Naive B cell (primary cell): ENCODE measurements at regions not wholly inside any gene's neighbourhood (a gene's known extent, or its start where the extent isn't known, plus 50 kb on each side); places are given as distances from the start of the nearest gene placed in this dataset.

Experiments
- ATAC-seq, 2 donors: fragments of 150-1000 bp; cut with Tn5 transposase; 2 replicates each; pipeline ENCODE4 v1.10.0; 2021; ENCODE audit warnings: low read depth in 2 of 2, mild to moderate bottlenecking in 2 of 2, moderate library complexity in 2 of 2
- DNase-seq: peaks from one replicate; pipeline ENCODE4 v3.0.0; 2022
- H3K27ac Mint-ChIP-seq, 6 donors: one replicate each; pipeline ENCODE4 v1.8.0; 2020 to 2022; ENCODE audit warnings: mild to moderate bottlenecking in 6 of 6, mixed read lengths in 6 of 6, moderate library complexity in 5 of 6, inconsistent platforms in 2 of 6
- H3K27me3 Mint-ChIP-seq, 3 donors: one replicate each; pipeline ENCODE4 v1.8.0; 2021 to 2022; ENCODE audit warnings: mixed read lengths in 3 of 3, mild to moderate bottlenecking in 1 of 3
- H3K36me3 Mint-ChIP-seq, 2 donors: one replicate each; pipeline ENCODE4 v1.8.0; 2020 to 2022; ENCODE audit warnings: mixed read lengths in 2 of 2, inconsistent platforms in 1 of 2, mild to moderate bottlenecking in 1 of 2
- H3K4me1 Mint-ChIP-seq, 3 donors: one replicate each; pipeline ENCODE4 v1.8.0; 2020 to 2022; ENCODE audit warnings: mixed read lengths in 3 of 3, inconsistent platforms in 1 of 3, mild to moderate bottlenecking in 1 of 3, moderate library complexity in 1 of 3
- H3K4me3 Mint-ChIP-seq, 8 donors: one replicate each; pipeline ENCODE4 v1.8.0; 2020 to 2022; ENCODE audit warnings: mild to moderate bottlenecking in 8 of 8, mixed read lengths in 8 of 8, moderate library complexity in 8 of 8, inconsistent platforms in 2 of 8
- H3K9me3 Mint-ChIP-seq, 7 donors: one replicate each; pipeline ENCODE4 v1.8.0; 2020 to 2022; ENCODE audit warnings: mixed read lengths in 7 of 7, mild to moderate bottlenecking in 5 of 7, inconsistent platforms in 2 of 7, moderate library complexity in 1 of 7

GRCh38 chr5:119808474-119808873 lies 179.1 kb downstream of the FAM170A start:
- DNase-seq (no peak), ATAC-seq (no peak)
- Mint-ChIP-seq H3K27me3 (no peaks in the 10 kb centered on the region), H3K4me1 (no peaks in the 10 kb centered on the region), H3K4me3 (no peak overlapping the region), H3K9me3 (peaks cover 6 to 18% (median 17%) of the 10 kb centered on the region in 7 donors), H3K27ac (no peak overlapping the region), H3K36me3 (peaks cover 0 to 8% of the 10 kb centered on the region in 2 donors)

- Mint-ChIP-seq H3K36me3 (peaks cover 0 to 8% of the 10 kb centered on the region in 2 donors), H3K27me3 (no peaks in the 10 kb centered on the region), H3K4me3 (no peak overlapping the region), H3K4me1 (no peaks in the 10 kb centered on the region), H3K27ac (no peak overlapping the region), H3K9me3 (peaks cover 3 to 18% (median 14%) of the 10 kb centered on the region in 7 donors)
- DNase-seq = no peak
- ATAC-seq = no peak
Observed at GRCh38 chr5:119810217-119810616, 180.9 kb downstream of the FAM170A start.

GRCh38 chr5:119811458-119811857 lies 182.1 kb downstream of the FAM170A start:
- H3K27me3 Mint-ChIP-seq = no peaks in the 10 kb centered on the region
- no peak overlapping the region for H3K4me3 Mint-ChIP-seq
- DNase-seq = no peak
- H3K4me1 Mint-ChIP-seq = no peaks in the 10 kb centered on the region
- H3K27ac Mint-ChIP-seq = no peak overlapping the region
- peaks cover 0 to 8% of the 10 kb centered on the region in 2 donors for H3K36me3 Mint-ChIP-seq
- no peak for ATAC-seq
- H3K9me3 Mint-ChIP-seq = peaks cover 3 to 18% (median 14%) of the 10 kb centered on the region in 7 donors

- H3K4me3 Mint-ChIP-seq = no peak overlapping the region
- H3K4me1 Mint-ChIP-seq = no peaks in the 10 kb centered on the region
- no peak overlapping the region for H3K27ac Mint-ChIP-seq
- no peak for ATAC-seq
- DNase-seq = no peak
- H3K36me3 Mint-ChIP-seq = no peaks in the 10 kb centered on the region
- H3K27me3 Mint-ChIP-seq = peaks cover 0 to 11% (median 0%) of the 10 kb centered on the region in 3 donors
- peaks cover 0 to 5% (median 0%) of the 10 kb centered on the region in 7 donors for H3K9me3 Mint-ChIP-seq
Observed at GRCh38 chr5:119814655-119815054, 185.3 kb downstream of the FAM170A start.

GRCh38 chr5:119816055-119816454 lies 186.7 kb downstream of the FAM170A start:
- no peaks in the 10 kb centered on the region for H3K36me3 Mint-ChIP-seq
- peaks cover 0 to 5% (median 0%) of the 10 kb centered on the region in 7 donors for H3K9me3 Mint-ChIP-seq
- no peaks in the 10 kb centered on the region for H3K4me1 Mint-ChIP-seq
- ATAC-seq (no peak), DNase-seq (no peak)
- no peak overlapping the region for H3K4me3 Mint-ChIP-seq
- peaks cover 0 to 11% (median 0%) of the 10 kb centered on the region in 3 donors for H3K27me3 Mint-ChIP-seq
- H3K27ac Mint-ChIP-seq = no peak overlapping the region

- Mint-ChIP-seq H3K36me3 (no peaks in the 10 kb centered on the region), H3K27ac (no peak overlapping the region), H3K4me1 (no peaks in the 10 kb centered on the region), H3K4me3 (no peak overlapping the region), H3K27me3 (peaks cover 0 to 11% (median 0%) of the 10 kb centered on the region in 3 donors), H3K9me3 (peaks cover 0 to 3% (median 0%) of the 10 kb centered on the region in 7 donors)
- DNase-seq = no peak
- no peak for ATAC-seq
Observed at GRCh38 chr5:119820016-119820415, 190.7 kb downstream of the FAM170A start.

GRCh38 chr5:119820608-119821007 lies 191.2 kb downstream of the FAM170A start:
- H3K36me3 Mint-ChIP-seq = no peaks in the 10 kb centered on the region
- DNase-seq (no peak), ATAC-seq (no peak)
- H3K9me3 Mint-ChIP-seq = no peaks in the 10 kb centered on the region
- H3K4me3 Mint-ChIP-seq = no peak overlapping the region
- no peaks in the 10 kb centered on the region for H3K4me1 Mint-ChIP-seq
- H3K27ac Mint-ChIP-seq = no peak overlapping the region
- H3K27me3 Mint-ChIP-seq = peaks cover 0 to 11% (median 0%) of the 10 kb centered on the region in 3 donors

GRCh38 chr5:119828541-119828940 lies 199.2 kb downstream of the FAM170A start:
- H3K4me3 Mint-ChIP-seq = no peak overlapping the region
- H3K27ac Mint-ChIP-seq = no peak overlapping the region
- no peak for ATAC-seq
- H3K9me3 Mint-ChIP-seq = peaks cover 0 to 2% (median 0%) of the 10 kb centered on the region in 7 donors
- no peak for DNase-seq
- H3K27me3 Mint-ChIP-seq = peaks cover 0 to 4% (median 0%) of the 10 kb centered on the region in 3 donors
- H3K4me1 Mint-ChIP-seq = no peaks in the 10 kb centered on the region
- no peaks in the 10 kb centered on the region for H3K36me3 Mint-ChIP-seq

GRCh38 chr5:119829341-119829740 lies 200.0 kb downstream of the FAM170A start:
- Mint-ChIP-seq H3K4me1 (no peaks in the 10 kb centered on the region), H3K9me3 (peaks cover 0 to 2% (median 0%) of the 10 kb centered on the region in 7 donors), H3K27ac (no peak overlapping the region), H3K27me3 (peaks cover 0 to 4% (median 0%) of the 10 kb centered on the region in 3 donors), H3K4me3 (no peak overlapping the region), H3K36me3 (no peaks in the 10 kb centered on the region)
- no peak for ATAC-seq
- DNase-seq = no peak

- Mint-ChIP-seq H3K4me3 (no peak overlapping the region), H3K27me3 (peaks cover 0 to 4% (median 0%) of the 10 kb centered on the region in 3 donors), H3K36me3 (no peaks in the 10 kb centered on the region), H3K9me3 (peaks cover 2 to 16% (median 8%) of the 10 kb centered on the region in 7 donors), H3K27ac (no peak overlapping the region), H3K4me1 (no peaks in the 10 kb centered on the region)
- DNase-seq (no peak), ATAC-seq (no peak)
Observed at GRCh38 chr5:119833176-119833575, 203.8 kb downstream of the FAM170A start.

- Mint-ChIP-seq H3K9me3 (peaks cover 0 to 24% (median 17%) of the 10 kb centered on the region in 7 donors), H3K4me1 (no peaks in the 10 kb centered on the region)
Observed at GRCh38 chr5:119840175-119840574, 210.8 kb downstream of the FAM170A start.

GRCh38 chr5:119852140-119852539 lies 222.8 kb downstream of the FAM170A start:
- no peaks in the 10 kb centered on the region for H3K36me3 Mint-ChIP-seq
- no peak for DNase-seq
- H3K9me3 Mint-ChIP-seq = peaks cover 0 to 4% (median 0%) of the 10 kb centered on the region in 7 donors
- peak overlapping the region in 1 of 6 donors; percentile 15 for H3K27ac Mint-ChIP-seq
- no peak overlapping the region for H3K4me3 Mint-ChIP-seq
- no peak for ATAC-seq
- no peaks in the 10 kb centered on the region for H3K4me1 Mint-ChIP-seq
- no peaks in the 10 kb centered on the region for H3K27me3 Mint-ChIP-seq

More at GRCh38 chr5:119840175-119840574, 210.8 kb downstream of the FAM170A start:
- DNase-seq (no peak), ATAC-seq (no peak)
- Mint-ChIP-seq H3K27me3 (peaks cover 0 to 6% (median 0%) of the 10 kb centered on the region in 3 donors), H3K36me3 (no peaks in the 10 kb centered on the region), H3K27ac (no peak overlapping the region), H3K4me3 (no peak overlapping the region)

GRCh38 chr5:119860463-119860862 lies 231.1 kb downstream of the FAM170A start:
- ATAC-seq = no peak
- H3K4me1 Mint-ChIP-seq = no peaks in the 10 kb centered on the region

GRCh38 chr5:119862619-119863018 lies 233.3 kb downstream of the FAM170A start:
- no peak overlapping the region for H3K4me3 Mint-ChIP-seq
- H3K27me3 Mint-ChIP-seq = no peaks in the 10 kb centered on the region
- H3K4me1 Mint-ChIP-seq = no peaks in the 10 kb centered on the region
- H3K9me3 Mint-ChIP-seq = peaks cover 0 to 13% (median 4%) of the 10 kb centered on the region in 7 donors
- no peak overlapping the region for H3K27ac Mint-ChIP-seq
- H3K36me3 Mint-ChIP-seq = no peaks in the 10 kb centered on the region
- no peak for DNase-seq
- no peak for ATAC-seq

More at GRCh38 chr5:119860463-119860862, 231.1 kb downstream of the FAM170A start:
- no peak for DNase-seq
- H3K27me3 Mint-ChIP-seq = no peaks in the 10 kb centered on the region
- no peak overlapping the region for H3K4me3 Mint-ChIP-seq
- H3K27ac Mint-ChIP-seq = no peak overlapping the region
- no peaks in the 10 kb centered on the region for H3K36me3 Mint-ChIP-seq
- H3K9me3 Mint-ChIP-seq = peaks cover 0 to 13% (median 4%) of the 10 kb centered on the region in 7 donors

GRCh38 chr5:119864286-119864685 lies 234.9 kb downstream of the FAM170A start:
- Mint-ChIP-seq H3K27me3 (no peaks in the 10 kb centered on the region), H3K4me1 (no peaks in the 10 kb centered on the region), H3K9me3 (peaks cover 0 to 12% (median 3%) of the 10 kb centered on the region in 7 donors), H3K4me3 (no peak overlapping the region), H3K36me3 (no peaks in the 10 kb centered on the region), H3K27ac (no peak overlapping the region)
- DNase-seq (no peak), ATAC-seq (no peak)
